ENCODE measurements at regions not wholly inside any gene's neighbourhood (a gene's known extent, or its start where the extent isn't known, plus 50 kb on each side); places are given as distances from the start of the nearest gene placed in this dataset.

DNA sequence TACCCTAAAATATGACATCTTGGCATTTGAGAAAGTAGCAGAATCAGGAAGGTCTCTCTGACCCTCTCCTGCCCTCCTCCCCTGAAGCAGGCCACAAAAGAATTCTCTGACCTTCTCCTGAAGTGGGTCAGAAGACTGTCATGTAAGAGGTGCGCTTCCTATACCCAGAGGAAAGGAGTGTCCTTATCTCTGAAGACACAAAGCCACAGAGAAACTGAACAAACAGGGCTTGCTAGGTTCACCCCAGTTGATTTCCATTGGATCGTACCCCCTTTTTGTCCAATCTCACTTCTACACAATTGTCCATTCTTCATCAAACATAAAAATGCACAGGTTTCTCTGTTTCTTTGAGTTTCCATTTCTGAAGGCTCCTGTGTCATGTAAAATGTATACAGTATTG lies 272.0 kb upstream of the SOX4 start:
- no peak overlapping the region for H3K27ac ChIP-seq
- TF ChIP-seq ZFX (IDR thresholded peaks at IDR 0.05), result no peak
- TF ChIP-seq, protein P1, sequence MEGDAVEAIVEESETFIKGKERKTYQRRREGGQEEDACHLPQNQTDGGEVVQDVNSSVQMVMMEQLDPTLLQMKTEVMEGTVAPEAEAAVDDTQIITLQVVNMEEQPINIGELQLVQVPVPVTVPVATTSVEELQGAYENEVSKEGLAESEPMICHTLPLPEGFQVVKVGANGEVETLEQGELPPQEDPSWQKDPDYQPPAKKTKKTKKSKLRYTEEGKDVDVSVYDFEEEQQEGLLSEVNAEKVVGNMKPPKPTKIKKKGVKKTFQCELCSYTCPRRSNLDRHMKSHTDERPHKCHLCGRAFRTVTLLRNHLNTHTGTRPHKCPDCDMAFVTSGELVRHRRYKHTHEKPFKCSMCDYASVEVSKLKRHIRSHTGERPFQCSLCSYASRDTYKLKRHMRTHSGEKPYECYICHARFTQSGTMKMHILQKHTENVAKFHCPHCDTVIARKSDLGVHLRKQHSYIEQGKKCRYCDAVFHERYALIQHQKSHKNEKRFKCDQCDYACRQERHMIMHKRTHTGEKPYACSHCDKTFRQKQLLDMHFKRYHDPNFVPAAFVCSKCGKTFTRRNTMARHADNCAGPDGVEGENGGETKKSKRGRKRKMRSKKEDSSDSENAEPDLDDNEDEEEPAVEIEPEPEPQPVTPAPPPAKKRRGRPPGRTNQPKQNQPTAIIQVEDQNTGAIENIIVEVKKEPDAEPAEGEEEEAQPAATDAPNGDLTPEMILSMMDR (conservative IDR thresholded peaks at IDR 0.05), result no peak

DNA sequence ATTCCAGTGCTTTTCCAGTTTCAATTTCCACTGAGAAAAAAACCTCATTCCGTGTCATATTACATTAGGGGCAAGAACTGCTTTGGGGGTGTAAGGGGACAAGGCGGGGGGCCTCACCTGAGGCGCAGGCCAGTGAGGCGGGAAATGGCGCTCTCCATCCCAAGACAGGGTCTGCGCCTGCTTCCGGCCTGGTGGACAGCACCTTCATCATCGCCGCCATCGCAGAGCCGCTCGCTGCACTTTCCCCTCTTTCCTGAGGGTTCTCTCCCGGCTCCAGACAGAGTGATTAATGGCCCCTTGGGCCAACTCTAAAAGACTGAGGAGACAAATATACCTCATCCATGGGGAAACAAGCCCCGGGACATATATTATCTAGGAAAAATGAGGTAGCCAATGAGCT lies 270.0 kb upstream of the SOX4 start:
- H3K27ac ChIP-seq, result no peak overlapping the region
- TF ChIP-seq ZFX (IDR thresholded peaks at IDR 0.05), result no peak
- TF ChIP-seq, protein P1 (conservative IDR thresholded peaks at IDR 0.05), result no peak

DNA sequence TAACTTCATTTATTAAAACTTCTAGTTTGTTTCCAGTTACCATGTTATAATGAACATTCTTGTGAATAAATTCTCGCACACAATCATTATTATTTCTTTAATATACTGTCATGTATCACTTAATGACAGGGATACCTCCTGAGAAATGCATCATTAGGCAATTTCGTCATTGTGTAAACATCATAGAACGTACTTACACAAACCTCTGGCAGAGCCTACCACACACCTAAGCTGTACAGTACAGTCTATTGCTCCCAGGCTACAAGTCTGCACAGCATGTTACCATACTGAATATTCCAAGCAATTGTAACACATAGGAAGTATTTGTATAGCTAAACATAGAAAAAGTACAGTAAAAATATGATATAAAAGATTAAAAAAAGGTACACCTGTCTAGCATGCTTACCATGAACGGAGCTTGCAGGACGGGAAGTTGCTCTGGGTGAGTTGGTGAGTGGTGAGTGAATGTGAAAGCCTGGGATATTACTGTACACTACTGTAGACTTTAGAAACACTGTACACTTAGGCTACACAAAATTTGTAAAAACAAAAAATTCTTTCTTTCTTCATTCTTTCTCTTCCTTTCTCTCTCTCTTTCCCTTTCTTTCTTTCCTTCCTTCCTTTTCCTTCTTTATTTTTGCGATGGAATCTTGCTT lies 268.2 kb upstream of the SOX4 start:
- peak overlapping the region; percentile 72 for H3K27ac ChIP-seq
- TF ChIP-seq, protein P1 (conservative IDR thresholded peaks at IDR 0.05), result no peak
- TF ChIP-seq ZFX (IDR thresholded peaks at IDR 0.05), result no peak

- H3K27ac ChIP-seq, result no peak overlapping the region
- TF ChIP-seq ZFX (IDR thresholded peaks at IDR 0.05), result no peak
- TF ChIP-seq, protein P1 (conservative IDR thresholded peaks at IDR 0.05), result no peak
Observed at GRCh38 chr6:21327326-21328112, 266.0 kb upstream of the SOX4 start.

- H3K27ac ChIP-seq, result no peak overlapping the region
- TF ChIP-seq ZFX (IDR thresholded peaks at IDR 0.05), result no peak
- TF ChIP-seq, protein P1 (conservative IDR thresholded peaks at IDR 0.05), result no peak
Observed at GRCh38 chr6:21331235-21331634, 262.3 kb upstream of the SOX4 start.

DNA sequence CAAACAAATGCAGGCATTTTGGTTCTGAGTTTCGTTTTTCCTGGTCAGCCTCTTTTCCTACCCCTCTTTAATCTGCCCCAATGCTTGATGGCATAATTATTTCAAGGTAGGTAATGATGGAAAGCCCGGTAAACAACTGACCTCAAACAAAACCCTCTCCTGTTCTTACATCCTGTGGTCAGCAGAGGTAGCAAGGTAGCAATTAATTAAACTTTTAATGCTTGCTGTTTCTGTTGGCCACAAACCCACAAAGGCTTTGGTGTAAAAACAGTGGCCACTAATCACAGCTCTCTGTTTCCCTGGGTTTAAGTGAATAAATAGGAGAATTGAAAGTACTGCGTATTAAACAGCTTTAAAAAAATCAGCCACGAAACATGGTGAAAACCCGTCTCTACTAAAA lies 261.5 kb upstream of the SOX4 start:
- TF ChIP-seq, protein P1 (conservative IDR thresholded peaks at IDR 0.05), result no peak
- no peak for TF ChIP-seq ZFX (IDR thresholded peaks at IDR 0.05)
- H3K27ac ChIP-seq, result no peak overlapping the region

DNA sequence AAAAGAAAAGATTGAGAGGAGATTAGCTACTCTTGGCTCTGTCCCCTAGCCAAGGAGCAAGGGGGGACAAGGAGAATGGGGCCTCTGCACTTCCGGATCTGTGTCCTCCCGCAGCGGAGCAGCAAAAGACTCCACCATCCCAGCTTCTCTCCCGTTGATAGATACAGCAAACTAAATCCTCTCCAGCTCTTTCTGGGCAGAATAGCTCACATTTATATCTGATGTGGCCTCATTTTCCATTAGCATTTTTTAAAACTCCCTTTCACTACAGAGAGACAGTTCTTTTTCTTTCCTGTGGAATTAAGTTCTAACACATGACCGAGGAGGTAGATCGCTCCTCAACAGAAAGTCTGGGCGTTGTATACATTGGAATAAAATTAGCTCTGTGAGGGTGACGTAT lies 260.9 kb upstream of the SOX4 start:
- TF ChIP-seq, protein P1 (conservative IDR thresholded peaks at IDR 0.05), result no peak
- no peak for TF ChIP-seq ZFX (IDR thresholded peaks at IDR 0.05)
- no peak overlapping the region for H3K27ac ChIP-seq
